Astrocyte of the cerebellum (primary cell): ENCODE measurements at regions not wholly inside any gene's neighbourhood (a gene's known extent, or its start where the extent isn't known, plus 50 kb on each side); places are given as distances from the start of the nearest gene placed in this dataset.

Experiments
- DNase-seq: peaks from one replicate; pipeline ENCODE4 v3.0.0-alpha.2; 2011; ENCODE audit warnings: low read depth
- H3K4me3 ChIP-seq: 2 replicates; pipeline ENCODE4 v1.5.1; 2011; ENCODE audit warnings: mild to moderate bottlenecking, low read depth, low read length, moderate library complexity
- in situ Hi-C: cut with HindIII; loops from 2 replicates; pipeline ENCODE4 v1.10.0; 2017; ENCODE audit warnings: low sequenced_read_pairs
- TF ChIP-seq, protein P1 (sequence below): IDR thresholded peaks from 2 replicates; pipeline ENCODE4 v1.5.1; 2012; ENCODE audit warnings: low read length, low read depth, moderate library complexity, mild to moderate bottlenecking; ENCODE audit errors: missing control alignments

GRCh38 chr5:31054453-31054852 lies 139.0 kb upstream of the CDH6 start:
- no peak overlapping the region for H3K4me3 ChIP-seq
- in situ Hi-C loops, result no loop called here
- DNase-seq, result no peak
- TF ChIP-seq, protein P1, sequence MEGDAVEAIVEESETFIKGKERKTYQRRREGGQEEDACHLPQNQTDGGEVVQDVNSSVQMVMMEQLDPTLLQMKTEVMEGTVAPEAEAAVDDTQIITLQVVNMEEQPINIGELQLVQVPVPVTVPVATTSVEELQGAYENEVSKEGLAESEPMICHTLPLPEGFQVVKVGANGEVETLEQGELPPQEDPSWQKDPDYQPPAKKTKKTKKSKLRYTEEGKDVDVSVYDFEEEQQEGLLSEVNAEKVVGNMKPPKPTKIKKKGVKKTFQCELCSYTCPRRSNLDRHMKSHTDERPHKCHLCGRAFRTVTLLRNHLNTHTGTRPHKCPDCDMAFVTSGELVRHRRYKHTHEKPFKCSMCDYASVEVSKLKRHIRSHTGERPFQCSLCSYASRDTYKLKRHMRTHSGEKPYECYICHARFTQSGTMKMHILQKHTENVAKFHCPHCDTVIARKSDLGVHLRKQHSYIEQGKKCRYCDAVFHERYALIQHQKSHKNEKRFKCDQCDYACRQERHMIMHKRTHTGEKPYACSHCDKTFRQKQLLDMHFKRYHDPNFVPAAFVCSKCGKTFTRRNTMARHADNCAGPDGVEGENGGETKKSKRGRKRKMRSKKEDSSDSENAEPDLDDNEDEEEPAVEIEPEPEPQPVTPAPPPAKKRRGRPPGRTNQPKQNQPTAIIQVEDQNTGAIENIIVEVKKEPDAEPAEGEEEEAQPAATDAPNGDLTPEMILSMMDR, result no peak

- TF ChIP-seq, protein P1, result no peak
- no peak overlapping the region for H3K4me3 ChIP-seq
- no peak for DNase-seq
- in situ Hi-C loops, result no loop called here
Measured at GRCh38 chr5:31052937-31053658, 140.4 kb upstream of the CDH6 start.

DNA sequence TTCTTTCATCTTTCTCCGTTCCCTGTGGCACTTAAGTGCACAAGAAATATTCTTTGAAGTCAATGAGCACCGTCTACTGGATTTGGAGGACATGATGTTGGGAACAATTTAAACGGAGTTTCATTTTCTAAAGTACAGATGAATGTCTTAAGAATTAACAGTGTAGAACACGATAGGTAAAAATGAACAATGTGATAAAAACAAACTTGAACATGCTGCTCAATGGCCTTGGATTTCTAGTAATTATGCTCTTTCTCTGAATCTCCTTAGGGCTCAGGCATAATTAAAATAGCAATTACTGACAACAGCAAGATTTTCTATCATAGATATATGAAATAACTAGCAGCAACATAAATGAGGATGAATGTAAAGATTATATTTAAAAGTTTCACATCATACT lies 142.2 kb upstream of the CDH6 start:
- TF ChIP-seq, protein P1, result no peak
- in situ Hi-C loops, result no loop called here
- DNase-seq, result no peak
- H3K4me3 ChIP-seq, result no peak overlapping the region

GRCh38 chr5:31049936-31050704 lies 143.4 kb upstream of the CDH6 start:
- in situ Hi-C loops, result no loop called here
- no peak overlapping the region for H3K4me3 ChIP-seq
- no peak for DNase-seq
- TF ChIP-seq, protein P1, result no peak

DNA sequence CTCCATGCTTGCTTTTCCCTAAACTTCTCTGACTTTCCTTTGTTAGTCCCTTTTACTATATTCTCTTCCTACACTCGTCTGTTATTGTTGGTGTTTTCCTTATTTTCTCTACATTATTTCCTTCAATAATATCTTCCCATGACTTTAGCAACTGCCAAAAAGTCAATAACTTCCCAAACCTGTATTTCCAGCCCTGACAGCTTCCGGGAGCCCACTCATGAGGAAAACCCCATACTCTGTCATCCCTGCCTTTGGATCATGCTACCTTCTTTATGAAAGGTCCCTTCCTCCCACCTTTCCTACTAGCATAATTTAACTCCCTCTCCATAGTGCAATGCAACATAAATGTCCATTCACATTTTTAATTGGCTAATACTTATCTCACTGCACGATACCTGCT lies 144.0 kb upstream of the CDH6 start:
- H3K4me3 ChIP-seq, result no peak overlapping the region
- in situ Hi-C loops, result no loop called here
- TF ChIP-seq, protein P1, result no peak
- DNase-seq, result no peak

DNA sequence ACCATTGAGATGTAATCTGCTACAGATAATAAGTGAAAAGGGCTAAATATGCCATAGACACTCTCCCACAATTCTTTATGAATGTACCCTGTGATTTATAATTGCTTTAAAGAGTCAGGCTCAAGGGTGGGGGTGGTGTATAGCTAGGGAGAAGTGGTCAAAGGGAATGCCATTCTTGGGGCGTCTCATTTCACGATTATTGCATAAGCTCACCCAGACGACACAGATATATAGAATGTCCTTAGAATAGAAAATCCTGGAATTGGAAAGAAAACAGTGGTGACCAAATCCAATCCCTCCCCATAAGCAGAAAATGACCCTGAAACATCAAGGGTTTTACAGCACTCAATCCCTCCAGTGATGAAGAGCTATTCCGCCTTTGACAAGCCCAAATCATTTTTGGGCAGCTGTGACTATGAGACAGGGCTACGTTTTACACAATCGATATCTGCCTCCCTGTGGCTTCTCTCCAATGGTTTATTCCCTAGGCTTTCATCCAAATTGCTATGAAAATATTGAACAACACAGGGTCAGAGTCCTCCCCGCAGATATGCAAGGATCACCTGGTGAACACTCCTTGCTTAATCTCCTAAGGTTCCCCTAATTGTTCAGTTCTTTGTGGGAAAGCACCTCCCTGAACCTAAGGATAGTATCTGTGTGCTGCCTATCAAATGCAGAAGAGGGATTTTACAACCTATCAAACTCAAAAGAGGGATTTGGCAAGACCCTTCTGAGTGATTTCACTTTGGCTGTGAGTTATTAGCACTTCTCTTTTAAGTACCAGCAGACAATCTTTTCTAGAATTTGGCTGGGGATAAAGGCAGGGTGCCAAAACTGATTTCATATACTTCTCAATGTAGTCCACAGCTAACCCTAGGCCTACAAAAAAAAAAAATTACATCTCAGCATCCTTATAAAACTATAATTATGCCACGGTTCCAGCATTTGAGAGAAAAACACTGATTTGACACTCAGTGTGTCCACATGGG lies 144.9 kb upstream of the CDH6 start:
- no peak overlapping the region for H3K4me3 ChIP-seq
- TF ChIP-seq, protein P1, result no peak
- in situ Hi-C loops, result no loop called here
- DNase-seq, result no peak
